ENCODE measurements at regions not wholly inside any gene's neighbourhood (a gene's known extent, or its start where the extent isn't known, plus 50 kb on each side); places are given as distances from the start of the nearest gene placed in this dataset.

GRCh38 chr11:119897576-119897975, 168.6 kb upstream of the NECTIN1 start:
- no peak overlapping the region for H3K4me3 ChIP-seq (ENCODE audit: low read depth, low read length)
- CTCF ChIA-PET: interaction anchor here (1.0 kb wide), 1 partner anchor 16 kb away, joined by 3 read pairs; no protein-coding TSS in a partner anchor
- H3K9me3 ChIP-seq (ENCODE audit: control insufficient read depth, insufficient read depth, low read length): no peaks in the 10 kb centered on the region; the same call in 1 of the 2 replicates
- DNase-seq (ENCODE audit: low read depth, low spot score): no peak
- POLR2A ChIA-PET: no interaction called here
- no peak for TF ChIP-seq CTCF (IDR thresholded peaks at IDR 0.05; ENCODE audit: low read depth, low read length)
- peaks cover 18% of the 10 kb centered on the region for H3K27me3 ChIP-seq (ENCODE audit: control insufficient read depth, insufficient read depth, low read length)
- H3K27ac ChIP-seq (ENCODE audit: low read depth, low read length): no peak overlapping the region

- ChIA-PET CTCF (interaction anchor here (1.0 kb wide), 1 partner anchor 16 kb away, joined by 3 read pairs; no protein-coding TSS in a partner anchor), POLR2A (no interaction called here)
- Histone ChIP-seq H3K27ac (ENCODE audit: low read depth, low read length) (no peak overlapping the region), H3K9me3 (ENCODE audit: control insufficient read depth, insufficient read depth, low read length) (no peaks in the 10 kb centered on the region; the same call in 1 of the 2 replicates), H3K27me3 (ENCODE audit: control insufficient read depth, insufficient read depth, low read length) (peaks cover 24% of the 10 kb centered on the region), H3K4me3 (ENCODE audit: low read depth, low read length) (no peak overlapping the region)
- no peak for DNase-seq (ENCODE audit: low read depth, low spot score)
- TF ChIP-seq CTCF (IDR thresholded peaks at IDR 0.05; ENCODE audit: low read depth, low read length): no peak
Observed at GRCh38 chr11:119897046-119897440, 168.0 kb upstream of the NECTIN1 start.

- DNase-seq (ENCODE audit: low read depth, low spot score): no peak
- ChIA-PET POLR2A (no interaction called here), CTCF (interaction anchor here (1.0 kb wide), 1 partner anchor 17 kb away, joined by 3 read pairs; no protein-coding TSS in a partner anchor)
- H3K27me3 ChIP-seq (ENCODE audit: control insufficient read depth, insufficient read depth, low read length): peaks cover 22% of the 10 kb centered on the region
- no peak for TF ChIP-seq CTCF (IDR thresholded peaks at IDR 0.05; ENCODE audit: low read depth, low read length)
- no peaks in the 10 kb centered on the region; the same call in 1 of the 2 replicates for H3K9me3 ChIP-seq (ENCODE audit: control insufficient read depth, insufficient read depth, low read length)
- no peak overlapping the region for H3K4me3 ChIP-seq (ENCODE audit: low read depth, low read length)
- no peak overlapping the region for H3K27ac ChIP-seq (ENCODE audit: low read depth, low read length)
Observed at GRCh38 chr11:119896387-119897045, 167.5 kb upstream of the NECTIN1 start.

- CTCF ChIA-PET: no interaction called here
- POLR2A ChIA-PET: no interaction called here
- H3K27me3 ChIP-seq (ENCODE audit: control insufficient read depth, insufficient read depth, low read length): peaks cover 24% of the 10 kb centered on the region
Observed at GRCh38 chr11:119895981-119896380, 167.0 kb upstream of the NECTIN1 start.

More at GRCh38 chr11:119895981-119896380, 167.0 kb upstream of the NECTIN1 start:
- H3K27ac ChIP-seq (ENCODE audit: low read depth, low read length): no peak overlapping the region
- DNase-seq (ENCODE audit: low read depth, low spot score): no peak
- no peaks in the 10 kb centered on the region; the same call in 1 of the 2 replicates for H3K9me3 ChIP-seq (ENCODE audit: control insufficient read depth, insufficient read depth, low read length)
- H3K4me3 ChIP-seq (ENCODE audit: low read depth, low read length): no peak overlapping the region
- TF ChIP-seq CTCF (IDR thresholded peaks at IDR 0.05; ENCODE audit: low read depth, low read length): no peak
